ENCODE measurements at regions not wholly inside any gene's neighbourhood (a gene's known extent, or its start where the extent isn't known, plus 50 kb on each side); places are given as distances from the start of the nearest gene placed in this dataset.

GRCh38 chr13:44887515-44887914 is 101.8 kb downstream of the NUFIP1 start:
- Histone ChIP-seq H3K27ac (no peak overlapping the region), H3K4me2 (no peak overlapping the region), H3K4me3 (no peak overlapping the region), H3K9me3 (no peaks in the 10 kb centered on the region), H3K4me1 (no peaks in the 10 kb centered on the region)
- ChIA-PET CTCF (no interaction called here), POLR2A (no interaction called here)
- DNase-seq (ENCODE audit: low read depth in 1 of 2, low spot score in 1 of 2), result no peak
- FAIRE-seq, result no peak
- WGBS (ENCODE audit: missing lambda C conversion rate), result 45% methylated on average over 2 of the region's 2 CpGs
- no peak for TF ChIP-seq CBX2 (IDR thresholded peaks at IDR 0.05; ENCODE audit: borderline replicate concordance, low read depth)
- TF ChIP-seq ZNF302 (CRISPR knock-in tag; IDR thresholded peaks at IDR 0.05), result no peak
- no peak for TF ChIP-seq TP53 (CRISPR knock-in tag; IDR thresholded peaks at IDR 0.05)
- TF ChIP-seq NFE2L2 (conservative IDR thresholded peaks at IDR 0.05; ENCODE audit: low read length), result no peak
- TF ChIP-seq EHF (CRISPR knock-in tag; IDR thresholded peaks at IDR 0.05), result no peak
- no peak for TF ChIP-seq KDM1A (IDR thresholded peaks at IDR 0.05; ENCODE audit: low read depth)
- TF ChIP-seq HDAC2 (IDR thresholded peaks at IDR 0.05), result no peak
- TF ChIP-seq USF2 (IDR thresholded peaks at IDR 0.05), result no peak
- TF ChIP-seq JUN (IDR thresholded peaks at IDR 0.05), result no peak
- no peak for TF ChIP-seq MAFK (IDR thresholded peaks at IDR 0.05; ENCODE audit: partially characterized antibody)
- TF ChIP-seq HOXB5 (CRISPR knock-in tag; IDR thresholded peaks at IDR 0.05), result no peak
- TF ChIP-seq NR3C1 (IDR thresholded peaks at IDR 0.05), result no peak
- no peak for TF ChIP-seq JUNB (IDR thresholded peaks at IDR 0.05)
- no peak for ATAC-seq

- FAIRE-seq (no peak), ATAC-seq (no peak), DNase-seq (ENCODE audit: low read depth in 1 of 2, low spot score in 1 of 2) (no peak)
- Histone ChIP-seq H3K4me1 (no peaks in the 10 kb centered on the region), H3K27ac (no peak overlapping the region), H3K4me2 (no peak overlapping the region), H3K4me3 (no peak overlapping the region), H3K9me3 (no peaks in the 10 kb centered on the region)
- TF ChIP-seq FOXS1 (CRISPR knock-in tag; IDR thresholded peaks at IDR 0.05) (no peak), REST (IDR thresholded peaks at IDR 0.05) (no peak), NFE2L2 (conservative IDR thresholded peaks at IDR 0.05; ENCODE audit: low read length) (no peak), ESRRA (IDR thresholded peaks at IDR 0.05; ENCODE audit: borderline replicate concordance, low read length) (no peak), MAZ (IDR thresholded peaks at IDR 0.05; ENCODE audit: borderline replicate concordance, low read depth, low read length) (no peak), FOSB (CRISPR knock-in tag; IDR thresholded peaks at IDR 0.05) (no peak), HMGXB4 (CRISPR knock-in tag; IDR thresholded peaks at IDR 0.05; ENCODE audit: borderline replicate concordance) (no peak), USF2 (IDR thresholded peaks at IDR 0.05) (no peak), KDM5A (IDR thresholded peaks at IDR 0.05) (no peak), JUN (IDR thresholded peaks at IDR 0.05) (no peak), CEBPB (IDR thresholded peaks at IDR 0.05) (no peak), ZNF302 (CRISPR knock-in tag; IDR thresholded peaks at IDR 0.05) (no peak), CTCF (IDR thresholded peaks at IDR 0.05) (no peak), POLR2A (IDR thresholded peaks at IDR 0.05; ENCODE audit: low read length) (no peak), HES2 (IDR thresholded peaks at IDR 0.05) (no peak), RARB (CRISPR knock-in tag; IDR thresholded peaks at IDR 0.05) (no peak), NPAS2 (CRISPR knock-in tag; IDR thresholded peaks at IDR 0.05; ENCODE audit: borderline replicate concordance) (no peak), HDAC2 (IDR thresholded peaks at IDR 0.05) (no peak), ELK1 (IDR thresholded peaks at IDR 0.05; ENCODE audit: low read depth, low read length) (no peak), TFCP2L1 (CRISPR knock-in tag; IDR thresholded peaks at IDR 0.05) (no peak)
- 57% methylated on average over 3 of the region's 5 CpGs for WGBS (ENCODE audit: missing lambda C conversion rate)
- POLR2A ChIA-PET, result no interaction called here
- CTCF ChIA-PET, result interaction anchor here (1.7 kb wide), 1 partner anchor 361 kb away, joined by 3 read pairs; no protein-coding TSS in a partner anchor
Measured at GRCh38 chr13:44884076-44884729, 105.1 kb downstream of the NUFIP1 start.
